Esophagus muscularis mucosa (tissue), 4 donors: ENCODE measurements at regions not wholly inside any gene's neighbourhood (a gene's known extent, or its start where the extent isn't known, plus 50 kb on each side); places are given as distances from the start of the nearest gene placed in this dataset.

Experiments
- DNase-seq: peaks from one replicate; pipeline ENCODE4 v3.0.0-alpha.2; 2017; ENCODE audit errors: extremely low spot score
- H3K27ac ChIP-seq, 4 donors: fragments of 200-600 bp; sonication (generic); replicated peaks in 1 of 4; 1 replicate in 3 of 4; 2 replicates in 1 of 4; pipeline ENCODE4 v1.5.1; 2016 to 2019; ENCODE audit warnings: mild to moderate bottlenecking in 1 of 4
- H3K27me3 ChIP-seq, 4 donors: fragments of 200-600 bp; sonication (generic); one replicate each; pipeline versions ENCODE4 v1.5.1 to v1.6.0; 2016 to 2019
- H3K36me3 ChIP-seq, 4 donors: fragments of 200-600 bp; sonication (generic); one replicate each; pipeline ENCODE4 v1.5.1; 2016 to 2019
- H3K4me1 ChIP-seq, 4 donors: fragments of 200-600 bp; sonication (generic); one replicate each; pipeline ENCODE4 v1.5.1; 2016 to 2019
- H3K4me3 ChIP-seq, 4 donors: fragments of 200-600 bp; sonication (generic); 1 replicate in 2 of 4; 2 replicates in 2 of 4; pipeline ENCODE4 v1.5.1; 2016 to 2019; ENCODE audit warnings: mild to moderate bottlenecking in 4 of 4, moderate library complexity in 1 of 4
- H3K9me3 ChIP-seq, 4 donors: fragments of 200-600 bp; sonication (generic); 1 replicate in 3 of 4; 2 replicates in 1 of 4; pipeline ENCODE4 v1.5.1; 2016 to 2019
- CTCF ChIP-seq, 3 experiments: fragments of 200-600 bp in 2 of 3; fragments of 450-650 bp in 1 of 3; sonication (generic) in 2 of 3; IDR thresholded peaks; one replicate each; pipeline ENCODE4 v1.5.1; 2017 to 2019; ENCODE audit warnings: antibody characterized with exemption in 3 of 3, mild to moderate bottlenecking in 2 of 3, moderate library complexity in 1 of 3
- EP300 ChIP-seq: sonication (generic); formaldehyde crosslinking; IDR thresholded peaks from one replicate; pipeline ENCODE4 v1.6.1; 2017; ENCODE audit warnings: antibody characterized with exemption
- POLR2A ChIP-seq: fragments of 450-650 bp; IDR thresholded peaks from one replicate; pipeline ENCODE4 v1.6.1; 2017; ENCODE audit warnings: antibody characterized with exemption, moderate library complexity, mild to moderate bottlenecking, low read depth
- POLR2AphosphoS5 ChIP-seq, 2 donors: sonication (generic); formaldehyde crosslinking; IDR thresholded peaks; one replicate each; pipeline ENCODE4 v1.6.1; 2017; ENCODE audit warnings: antibody characterized with exemption in 2 of 2
- WGBS: methylation state at CpG from one replicate; pipeline ENCODE4 v1.1.5; 2018; 5-methylcytosine and 5-hydroxymethylcytosine counted together
- intact Hi-C: fragments of 100-400 bp; cut with DNase I; formaldehyde crosslinking; loops from one replicate; pipeline ENCODE4 v1.15.1; 2023

GRCh38 chr11:122235615-122236014 lies 119.6 kb upstream of the BLID start:
- 29% methylated on average over 3 of the region's 3 CpGs for WGBS
- DNase-seq: peak; percentile 93
- no peak for TF ChIP-seq CTCF (IDR thresholded peaks at IDR 0.05)
- TF ChIP-seq EP300: peak; percentile 14
- TF ChIP-seq POLR2A: no peak
- TF ChIP-seq POLR2AphosphoS5 (IDR thresholded peaks at IDR 0.05): peak; percentile 84 to 85
- no peaks in the 10 kb centered on the region for H3K36me3 ChIP-seq
- no peak overlapping the region for H3K4me3 ChIP-seq
- H3K9me3 ChIP-seq: no peaks in the 10 kb centered on the region
- H3K27me3 ChIP-seq: no peaks in the 10 kb centered on the region
- peak overlapping the region; percentile 49 to 71 (median 58) for H3K27ac ChIP-seq
- H3K4me1 ChIP-seq: peaks cover 5 to 20% (median 19%) of the 10 kb centered on the region in 4 donors
- intact Hi-C loops: no loop called here

GRCh38 chr11:122234780-122235179 lies 118.8 kb upstream of the BLID start:
- Histone ChIP-seq H3K9me3 (no peaks in the 10 kb centered on the region), H3K4me3 (no peak overlapping the region), H3K27ac (peak overlapping the region in 3 of 4 donors; percentile 57 to 71 (median 59)), H3K4me1 (peaks cover 5 to 22% (median 20%) of the 10 kb centered on the region in 4 donors), H3K36me3 (no peaks in the 10 kb centered on the region), H3K27me3 (no peaks in the 10 kb centered on the region)
- TF ChIP-seq POLR2A: no peak
- no peak for TF ChIP-seq POLR2AphosphoS5 (IDR thresholded peaks at IDR 0.05)
- TF ChIP-seq CTCF (IDR thresholded peaks at IDR 0.05): no peak
- TF ChIP-seq EP300: no peak
- WGBS: 76% methylated on average over 3 of the region's 3 CpGs
- intact Hi-C loops: no loop called here
- no peak for DNase-seq

GRCh38 chr11:122234257-122234656 lies 118.2 kb upstream of the BLID start:
- Histone ChIP-seq H3K4me3 (no peak overlapping the region), H3K27ac (no peak overlapping the region), H3K4me1 (peaks cover 6 to 26% (median 23%) of the 10 kb centered on the region in 4 donors), H3K36me3 (no peaks in the 10 kb centered on the region), H3K27me3 (no peaks in the 10 kb centered on the region), H3K9me3 (no peaks in the 10 kb centered on the region)
- intact Hi-C loops: no loop called here
- TF ChIP-seq POLR2AphosphoS5 (IDR thresholded peaks at IDR 0.05) (no peak), EP300 (no peak)
- no peak for DNase-seq

GRCh38 chr11:122232985-122233384 lies 117.0 kb upstream of the BLID start:
- Histone ChIP-seq H3K4me1 (peaks cover 8 to 33% (median 27%) of the 10 kb centered on the region in 4 donors), H3K9me3 (no peaks in the 10 kb centered on the region), H3K27ac (no peak overlapping the region), H3K4me3 (no peak overlapping the region), H3K27me3 (no peaks in the 10 kb centered on the region), H3K36me3 (no peaks in the 10 kb centered on the region)
- intact Hi-C loops: no loop called here
- WGBS: 95% methylated on average over 4 of the region's 4 CpGs
- DNase-seq: no peak
- no peak for TF ChIP-seq CTCF (IDR thresholded peaks at IDR 0.05)
- no peak for TF ChIP-seq EP300
- no peak for TF ChIP-seq POLR2AphosphoS5 (IDR thresholded peaks at IDR 0.05)
- no peak for TF ChIP-seq POLR2A

- Histone ChIP-seq H3K4me3 (no peak overlapping the region), H3K4me1 (peaks cover 7 to 28% (median 20%) of the 10 kb centered on the region in 4 donors), H3K9me3 (no peaks in the 10 kb centered on the region), H3K27me3 (no peaks in the 10 kb centered on the region), H3K36me3 (no peaks in the 10 kb centered on the region), H3K27ac (no peak overlapping the region)
- intact Hi-C loops: no loop called here
- TF ChIP-seq CTCF (IDR thresholded peaks at IDR 0.05) (no peak), POLR2A (no peak), POLR2AphosphoS5 (IDR thresholded peaks at IDR 0.05) (no peak), EP300 (no peak)
- WGBS: 62% methylated on average over 7 of the region's 7 CpGs
- no peak for DNase-seq
These were observed 114.4 kb upstream of the BLID start for GRCh38 chr11:122230385-122230755.
